H1 (cell line): ENCODE measurements at regions not wholly inside any gene's neighbourhood (a gene's known extent, or its start where the extent isn't known, plus 50 kb on each side); places are given as distances from the start of the nearest gene placed in this dataset.

Experiments
- CTCF ChIA-PET: fragments of 300-600 bp; sonication (Branson Sonifier 250); formaldehyde crosslinking; loops from one replicate; lab custom pipeline; 2021; ENCODE audit not compliant: partially characterized antibody; lab: Charles Lee
- POLR2A ChIA-PET: fragments of 300-600 bp; sonication (Branson Sonifier 250); formaldehyde crosslinking; loops from one replicate; lab custom pipeline; 2021; ENCODE audit warnings: inconsistent platforms; ENCODE audit not compliant: partially characterized antibody; lab: Charles Lee
- DNase-seq, 2 experiments: peaks; one replicate each; pipeline versions ENCODE4 v3.0.0 to v3.0.0-alpha.2; 2010 to 2022; ENCODE audit warnings: low spot score in 2 of 2, low read depth in 1 of 2, mixed read lengths in 1 of 2
- FAIRE-seq: peaks from 2 replicates; lab custom pipeline; 2011; peaks lifted over from hg19 to GRCh38; lab: Jason Lieb, UNC
- H2AFZ ChIP-seq: 2 replicates; pipeline ENCODE4 v1.8.1; 2012; ENCODE audit warnings: low read length, inconsistent platforms
- H2AK5ac ChIP-seq: 2 replicates; pipeline ENCODE4 v1.6.1; 2013; ENCODE audit warnings: low read depth, low read length
- H2BK120ac ChIP-seq: replicated peaks from 2 replicates; pipeline ENCODE3; 2013; ENCODE audit warnings: low read depth, low read length, inconsistent platforms
- H2BK12ac ChIP-seq: 2 replicates; pipeline ENCODE4 v1.6.1; 2013; ENCODE audit warnings: low read depth, low read length
- H2BK15ac ChIP-seq: 2 replicates; pipeline ENCODE4 v1.6.1; 2013; ENCODE audit warnings: low read length
- H2BK20ac ChIP-seq: 2 replicates; pipeline ENCODE4 v1.6.1; 2013; ENCODE audit warnings: low read length
- H2BK5ac ChIP-seq: 2 replicates; pipeline ENCODE4 v1.6.1; 2013; ENCODE audit warnings: low read depth, low read length
- H3K14ac ChIP-seq: 2 replicates; pipeline ENCODE4 v1.6.1; 2013; ENCODE audit warnings: inconsistent platforms; ENCODE audit not compliant: insufficient read length
- H3K18ac ChIP-seq: 2 replicates; pipeline ENCODE4 v1.6.1; 2013; ENCODE audit warnings: low read length; ENCODE audit errors: extremely low read depth
- H3K23ac ChIP-seq: 2 replicates; pipeline ENCODE4 v1.6.1; 2013; ENCODE audit warnings: inconsistent platforms; ENCODE audit not compliant: insufficient read length
- H3K23me2 ChIP-seq: 2 replicates; pipeline ENCODE4 v1.6.1; 2013; ENCODE audit warnings: low read depth, low read length
- H3K27ac ChIP-seq: 2 replicates; pipeline ENCODE4 v1.6.1; 2011; ENCODE audit warnings: low read depth, low read length, inconsistent platforms
- H3K27me3 ChIP-seq, 4 experiments: replicated peaks in 1 of 4; 1 replicate in 1 of 4; 2 replicates in 3 of 4; pipeline versions ENCODE4 v1.6.1 to v1.8.1; 2011 to 2013; ENCODE audit warnings: low read length in 3 of 4, mild to moderate bottlenecking in 3 of 4, inconsistent platforms in 2 of 4, mixed read lengths in 2 of 4, moderate library complexity in 1 of 4; ENCODE audit not compliant: control insufficient read depth in 3 of 4, insufficient read depth in 3 of 4; ENCODE audit errors: extremely low read depth in 1 of 4
- H3K36me3 ChIP-seq, 4 experiments: 2 replicates each; pipeline versions ENCODE4 v1.6.1 to v1.8.1; 2011 to 2013; ENCODE audit warnings: mild to moderate bottlenecking in 4 of 4, low read length in 3 of 4, moderate library complexity in 2 of 4, control low read depth in 1 of 4, inconsistent platforms in 1 of 4; ENCODE audit not compliant: insufficient read depth in 4 of 4, control insufficient read depth in 2 of 4
- H3K4ac ChIP-seq: replicated peaks from 2 replicates; pipeline ENCODE3; 2013; ENCODE audit warnings: low read length, low read depth, mixed read lengths, inconsistent platforms; ENCODE audit not compliant: insufficient read length
- H3K4me1 ChIP-seq, 4 experiments: replicated peaks in 1 of 4; 1 replicate in 1 of 4; 2 replicates in 3 of 4; pipeline versions ENCODE4 v1.6.1 to v1.8.1; 2011 to 2013; ENCODE audit warnings: low read length in 3 of 4, inconsistent platforms in 2 of 4, mixed read lengths in 1 of 4; ENCODE audit not compliant: insufficient read depth in 4 of 4, control insufficient read depth in 3 of 4
- H3K4me2 ChIP-seq, 2 experiments: 2 replicates each; pipeline versions ENCODE4 v1.6.1 to v1.8.1; 2011 to 2013; ENCODE audit warnings: low read depth in 2 of 2, low read length in 2 of 2, control low read depth in 1 of 2, inconsistent platforms in 1 of 2, mild to moderate bottlenecking in 1 of 2; ENCODE audit not compliant: insufficient read depth in 1 of 2
- H3K4me3 ChIP-seq, 4 experiments: fragments of 200-600, 300-600 bp in 1 of 4; sonication (generic), shearing (Covaris generic), sonication (Bioruptor Twin) in 1 of 4; 2 replicates each; pipeline versions ENCODE4 v1.5.1 to v1.8.1; 2011 to 2016; ENCODE audit warnings: low read length in 4 of 4, low read depth in 3 of 4, control low read depth in 2 of 4, inconsistent platforms in 2 of 4, mild to moderate bottlenecking in 2 of 4, mixed read lengths in 1 of 4, moderate library complexity in 1 of 4; ENCODE audit not compliant: insufficient read depth in 2 of 4; ENCODE audit errors: extremely low read depth in 1 of 4
- H3K56ac ChIP-seq: replicated peaks from 2 replicates; pipeline ENCODE3; 2013; ENCODE audit warnings: low read depth, mild to moderate bottlenecking, mixed read lengths, low read length, inconsistent platforms; ENCODE audit not compliant: insufficient read length
- H3K79me1 ChIP-seq: 2 replicates; pipeline ENCODE4 v1.6.1; 2013; ENCODE audit warnings: low read depth, low read length, control low read depth
- H3K79me2 ChIP-seq, 2 experiments: 2 replicates each; pipeline versions ENCODE4 v1.6.1 to v1.8.1; 2012 to 2013; ENCODE audit warnings: low read length in 2 of 2, mild to moderate bottlenecking in 2 of 2, inconsistent platforms in 1 of 2; ENCODE audit not compliant: insufficient read depth in 2 of 2, control insufficient read depth in 1 of 2
- H3K9ac ChIP-seq, 4 experiments: replicated peaks in 1 of 4; 1 replicate in 1 of 4; 2 replicates in 3 of 4; pipeline versions ENCODE4 v1.6.1 to v1.8.1; 2011 to 2013; ENCODE audit warnings: low read depth in 3 of 4, low read length in 3 of 4, control low read depth in 2 of 4, mild to moderate bottlenecking in 2 of 4, moderate library complexity in 2 of 4, inconsistent platforms in 1 of 4; ENCODE audit errors: extremely low read depth in 1 of 4
- H3K9me3 ChIP-seq, 2 experiments: 2 replicates each; pipeline versions ENCODE4 v1.6.1 to v1.8.1; 2012 to 2013; ENCODE audit warnings: mild to moderate bottlenecking in 2 of 2, moderate library complexity in 2 of 2, control low read depth in 1 of 2, inconsistent platforms in 1 of 2, low read depth in 1 of 2, low read length in 1 of 2, mixed read lengths in 1 of 2; ENCODE audit not compliant: insufficient read depth in 2 of 2
- H4K20me1 ChIP-seq, 2 experiments: replicated peaks in 1 of 2; 2 replicates each; pipeline versions ENCODE3 to v1.8.1; 2011 to 2013; ENCODE audit warnings: inconsistent platforms in 2 of 2, low read length in 2 of 2, mild to moderate bottlenecking in 1 of 2; ENCODE audit not compliant: insufficient read depth in 2 of 2, control insufficient read depth in 1 of 2
- H4K5ac ChIP-seq: 2 replicates; pipeline ENCODE4 v1.6.1; 2013; ENCODE audit warnings: low read length, low read depth, mixed read lengths, inconsistent platforms; ENCODE audit not compliant: insufficient read length
- H4K8ac ChIP-seq: 2 replicates; pipeline ENCODE4 v1.8.0; 2013; ENCODE audit warnings: mild to moderate bottlenecking, moderate library complexity, low read length, inconsistent platforms; ENCODE audit not compliant: insufficient read depth; ENCODE audit errors: extremely low read depth
- H4K91ac ChIP-seq: replicated peaks from 2 replicates; pipeline ENCODE3; 2013; ENCODE audit warnings: low read length, mixed read lengths, inconsistent platforms; ENCODE audit not compliant: insufficient read length
- ASH2L ChIP-seq: fragments of 200-600, 300-600 bp; sonication (generic); IDR thresholded peaks from one replicate; pipeline ENCODE4 v1.7.1; 2017; ENCODE audit warnings: low read length
- CEBPB ChIP-seq: IDR thresholded peaks from 2 replicates; pipeline ENCODE4 v1.6.1; 2012; ENCODE audit warnings: low read depth, low read length
- CHD2 ChIP-seq: IDR thresholded peaks from 2 replicates; pipeline ENCODE4 v1.6.1; 2012; ENCODE audit warnings: low read length, improper control_type of control experiment
- POU5F1 ChIP-seq: IDR thresholded peaks from 2 replicates; pipeline ENCODE4 v1.6.1; 2011; ENCODE audit warnings: low read depth, mild to moderate bottlenecking, low read length, moderate library complexity
- SRF ChIP-seq: IDR thresholded peaks from 2 replicates; pipeline ENCODE4 v1.6.1; 2011; ENCODE audit warnings: mild to moderate bottlenecking, low read depth, low read length, moderate library complexity
- WGBS, 2 experiments: shearing (Covaris generic) in 1 of 2; methylation state at CpG; one replicate each; pipeline versions ENCODE4 v1.1.6 to v1.1.7; 2013 to 2015; ENCODE audit warnings: low lambda C conversion rate in 2 of 2, mixed read lengths in 2 of 2, inconsistent platforms in 1 of 2, low coverage in 1 of 2, missing lambda C conversion rate in 1 of 2; ENCODE audit not compliant: insufficient replicate concordance in 2 of 2, insufficient coverage in 1 of 2, insufficient read length in 1 of 2; ENCODE audit errors: extremely low coverage in 1 of 2, missing lambda C conversion rate in 1 of 2; 5-methylcytosine and 5-hydroxymethylcytosine counted together

DNA sequence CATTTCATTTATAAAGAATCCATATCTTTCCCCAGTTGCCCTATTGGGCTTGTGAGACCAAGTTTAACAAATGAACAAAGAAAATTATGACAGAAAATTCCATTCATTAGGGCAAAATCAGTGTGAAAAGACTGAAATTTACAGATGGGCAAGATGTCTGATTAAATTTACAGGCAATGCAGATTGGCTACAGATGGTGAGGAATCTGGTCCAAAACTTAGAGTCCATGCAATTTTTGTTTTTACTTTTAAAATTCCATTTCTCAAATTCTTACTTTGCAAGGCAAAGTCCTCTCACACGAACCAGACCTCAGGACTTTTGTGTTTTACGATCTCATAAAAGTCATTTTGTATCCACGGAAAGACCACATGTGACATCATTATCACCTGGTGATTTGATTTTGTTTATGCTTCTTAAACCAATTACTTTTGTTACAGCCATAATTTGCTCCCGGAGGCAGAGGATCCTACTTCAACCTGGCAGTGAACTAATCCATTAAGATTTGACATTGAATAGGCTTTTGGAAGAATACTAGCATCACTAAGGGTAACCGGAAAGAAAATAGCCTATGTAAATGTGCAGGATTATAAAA is 843.7 kb upstream of the CHORDC1 start:
- no peaks in the 10 kb centered on the region for H3K23me2 ChIP-seq
- 93% methylated on average over 5 of the region's 5 CpGs; no CpG with 5 or more reads in 1 of the 2 experiments for WGBS, 2 experiments
- no peak overlapping the region for H2BK20ac ChIP-seq
- ChIA-PET POLR2A (no interaction called here), CTCF (no interaction called here)
- DNase-seq (no peak), FAIRE-seq (no peak)
- H3K23ac ChIP-seq, result no peak overlapping the region
- H3K9ac ChIP-seq, result no peak overlapping the region
- H3K4me2 ChIP-seq, result no peak overlapping the region
- no peak overlapping the region for H4K8ac ChIP-seq
- no peaks in the 10 kb centered on the region; a peak in 1 of 7 replicates for H3K4me1 ChIP-seq
- no peaks in the 10 kb centered on the region for H3K79me1 ChIP-seq
- no peaks in the 10 kb centered on the region for H3K36me3 ChIP-seq
- H3K4ac ChIP-seq, result no peak overlapping the region
- no peak overlapping the region for H3K18ac ChIP-seq
- no peaks in the 10 kb centered on the region for H3K79me2 ChIP-seq
- H3K27ac ChIP-seq, result no peak overlapping the region
- H4K20me1 ChIP-seq, result no peaks in the 10 kb centered on the region
- no peak overlapping the region for H3K56ac ChIP-seq
- H2BK5ac ChIP-seq, result no peak overlapping the region
- H4K91ac ChIP-seq, result no peak overlapping the region
- H4K5ac ChIP-seq, result no peak overlapping the region
- H3K27me3 ChIP-seq, result no peaks in the 10 kb centered on the region
- no peak overlapping the region for H3K4me3 ChIP-seq
- no peak overlapping the region for H2AK5ac ChIP-seq
- no peak overlapping the region for H2BK120ac ChIP-seq
- no peaks in the 10 kb centered on the region for H3K9me3 ChIP-seq
- no peak overlapping the region for H2AFZ ChIP-seq
- H3K14ac ChIP-seq, result no peak overlapping the region
- H2BK12ac ChIP-seq, result no peak overlapping the region
- no peak overlapping the region for H2BK15ac ChIP-seq
- TF ChIP-seq CEBPB (no peak), CHD2 (no peak), SRF (no peak), ASH2L (no peak), POU5F1 (no peak)
